Activated CD4-positive, CD25-positive, alpha-beta regulatory T cell treated with anti-CD3 and anti-CD28 coated beads, Interleukin-2, amount 50 U/mL, for 16 hours (primary cell): ENCODE measurements at regions not wholly inside any gene's neighbourhood (a gene's known extent, or its start where the extent isn't known, plus 50 kb on each side); places are given as distances from the start of the nearest gene placed in this dataset.
A peak's percentile ranks its signal among the peaks of the same experiment; 100 is the strongest.
"Not testable (repeated sequence)": the region's sequence is repeated elsewhere in the genome, so short reads cannot be mapped to it uniquely, and the experiment has no call there.

Experiments
- DNase-seq: peaks from one replicate; pipeline ENCODE4 v3.0.0-alpha.2; 2020; ENCODE audit warnings: low read depth, low spot score

GRCh38 chr6:147651-148050 lies 144.6 kb upstream of the DUSP22 start:
- not testable (repeated sequence) for DNase-seq

DNA sequence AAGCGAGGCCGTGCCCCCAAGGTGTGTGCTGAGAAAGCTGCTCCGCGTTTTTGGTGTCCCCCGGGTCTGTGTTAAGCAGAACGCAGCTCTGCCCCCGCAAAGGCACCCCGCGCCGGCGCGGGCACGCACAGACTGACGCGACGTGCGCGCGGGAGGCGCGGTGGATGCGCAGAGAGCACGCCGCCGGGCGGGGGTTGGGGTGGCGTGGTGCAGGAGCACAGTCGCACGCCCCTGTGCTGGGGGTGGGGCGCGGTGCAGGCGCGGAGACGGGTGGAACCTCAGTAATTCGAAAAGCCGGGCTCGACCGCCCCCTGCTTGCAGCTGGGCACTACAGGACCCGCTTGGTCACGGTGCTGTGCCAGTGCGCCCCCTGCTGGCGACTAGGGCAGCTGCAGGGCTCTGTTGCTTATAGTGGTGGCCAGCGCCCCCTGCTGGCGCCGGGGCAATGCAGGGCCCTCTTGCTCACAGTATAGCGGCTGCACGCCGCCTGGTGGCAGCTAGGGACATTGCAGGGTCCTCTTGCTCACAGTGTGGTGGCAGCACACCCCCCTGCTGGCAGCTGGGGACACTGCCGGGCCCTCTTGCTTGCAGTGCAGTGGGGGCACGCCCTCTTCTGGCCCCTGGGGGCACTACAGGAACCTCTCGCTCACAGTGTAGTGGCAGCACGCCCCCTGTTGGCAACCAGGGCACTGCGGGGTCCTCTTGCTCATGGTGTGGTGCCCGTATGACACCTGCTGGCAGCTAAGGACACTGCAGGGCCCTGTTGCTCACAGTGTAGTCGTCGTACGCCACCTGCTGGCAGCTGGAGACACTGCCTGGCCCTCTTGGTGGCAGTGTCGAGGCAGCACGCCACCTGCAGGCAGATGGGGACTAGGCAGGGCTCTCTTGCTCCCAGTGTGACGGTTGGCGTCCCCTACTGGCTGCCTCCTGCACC lies 144.0 kb upstream of the DUSP22 start:
- peak; percentile 33 for DNase-seq

DNA sequence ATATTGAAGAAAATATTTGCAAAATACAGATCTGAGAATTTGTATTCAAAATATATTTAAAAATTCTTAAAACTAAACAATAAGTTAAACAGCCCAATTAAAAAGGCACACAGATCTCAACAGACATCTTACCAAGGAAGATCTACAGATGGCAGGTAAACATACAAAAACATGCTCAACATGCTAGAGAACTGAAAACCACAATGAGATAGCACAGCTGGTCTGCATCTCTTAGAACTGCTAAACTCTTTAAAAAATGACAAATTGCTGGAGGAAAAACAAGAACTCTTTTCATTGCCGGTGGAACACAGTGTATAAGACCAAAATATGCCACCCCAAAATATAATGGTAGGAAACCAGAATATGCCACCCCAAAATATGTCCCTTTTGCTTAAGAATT lies 142.1 kb upstream of the DUSP22 start:
- not testable (repeated sequence) for DNase-seq

- not testable (repeated sequence) for DNase-seq
Observed at GRCh38 chr6:152436-152835, 139.9 kb upstream of the DUSP22 start.

- DNase-seq: not testable (repeated sequence)
Observed at GRCh38 chr6:153026-153425, 139.3 kb upstream of the DUSP22 start.

DNA sequence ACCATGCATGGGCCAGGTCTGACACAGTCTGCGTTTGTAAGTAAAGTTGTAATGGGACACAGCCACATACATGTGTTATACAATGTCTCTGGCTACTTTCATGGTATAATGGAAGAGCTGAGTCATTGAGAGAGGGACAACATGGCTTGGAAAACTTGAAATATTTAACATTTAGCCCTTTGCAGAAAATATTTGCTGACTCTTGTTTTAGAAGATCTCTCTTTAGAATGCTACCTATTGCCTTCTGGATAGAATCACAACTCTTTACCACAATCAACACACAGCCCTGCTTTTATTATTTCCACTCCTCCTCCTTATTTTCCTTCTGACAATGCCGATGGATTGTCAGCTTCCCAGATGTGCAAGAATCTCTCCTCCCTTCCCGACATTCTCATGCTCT lies 138.4 kb upstream of the DUSP22 start:
- DNase-seq: not testable (repeated sequence)

DNA sequence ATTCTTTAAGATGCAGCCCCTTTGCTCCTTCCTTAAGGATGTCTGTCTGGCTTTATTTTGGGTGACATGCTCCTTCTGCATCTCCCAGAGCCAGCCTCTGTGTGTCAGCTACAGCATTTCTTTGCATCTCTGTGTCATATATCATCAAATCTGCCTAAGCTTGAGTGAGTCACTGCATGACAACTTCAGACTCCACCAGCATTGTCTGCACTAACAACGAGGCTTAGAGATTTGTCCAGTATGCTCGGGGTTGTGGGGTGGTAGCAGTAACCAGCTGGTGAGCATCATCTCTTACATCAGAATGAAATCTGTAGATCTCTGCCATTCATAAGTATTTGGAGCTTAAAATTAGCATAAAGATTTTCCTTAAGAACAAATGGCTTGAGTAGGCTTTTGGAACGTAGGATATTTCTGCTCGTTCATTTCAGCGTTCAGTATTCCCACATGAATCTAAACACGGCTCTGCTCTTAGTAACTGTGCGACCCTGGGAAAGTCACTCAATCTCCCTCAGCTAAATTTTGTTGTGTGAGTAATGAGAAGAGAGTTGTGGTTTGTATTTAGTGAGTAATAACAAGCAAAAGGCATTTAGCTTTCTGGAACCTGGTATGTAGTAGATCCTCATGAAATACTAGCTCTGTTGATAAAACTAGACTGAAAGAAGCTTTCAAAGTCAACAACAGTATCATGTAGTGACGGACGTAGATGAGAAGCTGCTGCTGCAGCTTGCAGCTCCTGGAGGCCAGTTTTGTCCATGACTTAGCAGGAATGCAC lies 137.8 kb upstream of the DUSP22 start:
- DNase-seq: not testable (repeated sequence)

DNA sequence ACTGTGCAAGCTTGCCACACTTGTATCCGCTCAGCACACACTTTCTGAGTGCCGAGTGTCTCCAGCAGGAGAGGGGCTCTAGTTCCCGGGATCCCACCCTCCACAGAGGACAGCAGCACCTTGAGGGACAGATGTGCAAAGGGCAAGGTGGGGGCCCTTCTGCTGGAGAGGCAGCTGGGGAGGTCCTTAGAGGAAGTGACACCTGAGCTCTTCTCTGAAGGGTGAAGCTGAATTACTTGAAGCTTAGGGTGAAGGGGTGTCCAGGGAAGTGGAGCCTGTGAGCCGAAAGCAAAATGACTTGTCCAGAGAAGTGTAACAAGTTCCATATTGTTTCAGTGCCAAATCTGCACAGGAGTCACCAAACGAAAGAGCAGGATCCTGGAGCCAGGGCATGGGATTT lies 136.3 kb upstream of the DUSP22 start:
- no peak for DNase-seq

DNA sequence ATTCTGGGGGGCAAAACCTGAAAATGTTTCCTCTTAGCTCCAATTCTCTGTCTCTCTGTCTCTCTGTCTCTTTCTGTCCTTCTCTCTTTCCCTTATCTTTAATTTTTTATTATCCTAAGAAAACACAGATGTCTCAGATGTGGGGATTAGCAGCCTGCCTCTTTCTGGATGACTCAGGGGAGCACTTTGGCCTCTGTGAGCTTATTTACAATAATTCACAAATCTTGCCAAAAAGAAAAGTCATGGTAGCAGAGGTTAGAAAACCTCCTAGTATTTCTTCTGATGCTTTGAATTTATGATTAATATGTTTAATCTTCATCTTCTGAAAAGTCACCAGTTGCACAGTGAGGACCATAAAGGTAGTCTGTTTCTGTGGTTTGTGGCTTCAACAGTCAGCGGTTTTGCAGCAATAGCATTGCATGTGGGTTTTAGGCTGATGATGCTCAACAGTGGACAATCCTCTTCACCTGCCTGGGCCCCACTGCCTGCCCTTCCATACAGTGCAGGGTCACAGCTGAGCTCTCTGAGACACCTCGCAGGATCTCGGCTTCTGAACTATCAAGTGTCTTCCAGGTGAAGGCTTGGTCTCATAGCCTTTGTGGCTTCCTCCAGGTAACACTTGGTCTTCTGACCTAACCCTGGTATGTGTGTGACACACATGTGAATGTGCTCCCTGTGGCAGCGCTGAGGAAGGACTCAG lies 135.7 kb upstream of the DUSP22 start:
- not testable (repeated sequence) for DNase-seq

DNA sequence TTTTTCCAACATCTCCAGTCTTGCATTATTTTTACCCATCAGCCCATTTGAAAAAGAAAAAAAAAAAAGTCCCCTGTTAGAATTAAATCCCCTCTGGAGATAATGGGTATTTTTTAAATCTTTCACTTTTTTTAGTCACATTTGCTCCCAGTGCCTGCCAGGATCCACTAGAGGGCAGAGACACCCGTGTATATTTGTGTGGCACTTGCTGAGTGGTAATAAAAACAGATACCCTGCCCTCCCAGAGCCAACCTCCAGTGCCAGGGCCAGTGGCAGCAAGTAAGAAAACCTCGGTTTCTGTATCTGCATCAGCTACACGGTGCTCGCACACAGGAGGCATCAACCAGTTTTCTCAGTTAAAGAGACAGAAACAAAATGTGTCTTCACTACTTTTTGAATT lies 135.1 kb upstream of the DUSP22 start:
- not testable (repeated sequence) for DNase-seq

DNA sequence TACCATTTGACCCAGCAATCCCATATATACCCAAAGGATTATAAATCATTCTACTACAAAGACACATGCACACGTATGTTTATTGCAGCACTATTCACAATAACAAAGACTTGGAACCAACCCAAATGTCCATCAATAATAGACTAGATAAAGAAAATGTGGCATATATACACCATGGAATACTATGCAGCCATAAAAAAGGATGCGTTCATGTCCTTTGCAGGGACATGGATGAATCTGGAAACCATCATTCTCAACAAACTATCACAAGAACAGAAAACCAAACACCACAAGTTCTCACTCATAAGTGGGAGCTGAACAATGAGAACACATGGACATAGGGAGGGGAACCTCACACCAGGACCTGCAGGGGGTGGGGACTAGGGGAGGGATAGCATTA lies 130.6 kb upstream of the DUSP22 start:
- not testable (repeated sequence) for DNase-seq

GRCh38 chr6:164720-165119 lies 127.6 kb upstream of the DUSP22 start:
- DNase-seq: no peak

GRCh38 chr6:165263-165662 lies 127.0 kb upstream of the DUSP22 start:
- no peak for DNase-seq

DNA sequence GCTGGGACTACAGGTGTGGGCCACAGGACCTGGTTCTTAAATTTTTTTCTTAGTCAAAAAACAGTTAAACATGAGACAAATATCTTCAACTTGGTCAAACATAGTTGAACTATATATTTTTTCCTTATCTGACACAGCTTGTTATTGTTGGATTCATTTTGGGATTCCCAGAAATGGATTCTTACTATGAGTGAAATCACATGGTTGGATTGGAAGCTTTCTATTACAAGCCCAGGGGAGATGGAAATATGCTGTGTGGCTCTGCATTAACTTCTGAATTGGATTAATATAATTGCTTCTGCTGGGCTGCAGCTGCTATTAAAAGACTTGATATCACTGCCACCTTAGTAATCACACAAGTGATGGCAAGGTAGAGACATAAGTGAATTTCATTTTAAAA lies 126.4 kb upstream of the DUSP22 start:
- DNase-seq: no peak

DNA sequence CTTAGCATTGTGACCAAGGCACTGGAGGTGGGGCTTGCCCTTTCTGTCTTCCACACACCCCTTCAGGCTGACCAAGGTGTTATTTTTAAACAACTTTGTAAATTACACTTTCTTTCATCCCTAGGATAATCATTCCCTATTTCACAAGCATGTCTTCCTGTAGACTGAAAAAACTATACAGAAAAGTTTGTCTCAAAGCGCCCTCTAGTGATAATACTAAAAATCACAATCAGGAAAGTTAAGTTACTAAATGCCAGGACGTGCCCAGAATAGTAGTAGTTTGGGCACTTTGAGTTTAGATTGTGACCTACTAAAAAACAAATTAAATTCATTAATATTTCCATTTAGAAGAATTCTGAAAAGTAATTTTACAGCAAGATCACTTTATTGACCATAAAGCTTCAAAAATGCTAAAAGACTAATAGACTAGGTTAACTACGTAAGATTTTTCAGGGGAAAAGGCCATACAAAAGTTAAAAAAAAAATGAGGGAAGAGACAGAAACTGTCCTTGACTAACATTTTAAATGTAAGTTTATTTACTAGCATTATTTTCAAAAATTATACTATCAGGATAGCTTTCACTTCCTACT lies 123.3 kb upstream of the DUSP22 start:
- no peak for DNase-seq

DNA sequence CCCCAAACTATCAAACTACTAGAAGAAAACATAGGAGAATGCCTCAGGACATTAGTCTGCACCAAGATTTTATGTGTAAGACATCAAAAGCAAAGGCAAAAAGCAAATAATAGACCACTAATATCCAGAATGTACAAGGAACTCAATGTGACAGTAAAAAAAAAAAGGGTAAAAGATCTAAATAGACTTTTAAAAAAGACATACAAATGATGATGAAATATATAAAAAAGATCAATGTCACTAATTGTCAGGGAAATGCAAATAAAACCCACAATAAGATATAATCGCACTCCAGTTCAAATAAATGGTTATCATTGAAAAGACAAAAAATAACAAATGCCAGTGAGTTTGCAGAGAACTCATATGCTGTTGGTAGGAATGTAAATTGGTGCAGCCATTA lies 118.3 kb upstream of the DUSP22 start:
- no peak for DNase-seq

- no peak for DNase-seq
Observed at GRCh38 chr6:175680-176079, 116.6 kb upstream of the DUSP22 start.

DNA sequence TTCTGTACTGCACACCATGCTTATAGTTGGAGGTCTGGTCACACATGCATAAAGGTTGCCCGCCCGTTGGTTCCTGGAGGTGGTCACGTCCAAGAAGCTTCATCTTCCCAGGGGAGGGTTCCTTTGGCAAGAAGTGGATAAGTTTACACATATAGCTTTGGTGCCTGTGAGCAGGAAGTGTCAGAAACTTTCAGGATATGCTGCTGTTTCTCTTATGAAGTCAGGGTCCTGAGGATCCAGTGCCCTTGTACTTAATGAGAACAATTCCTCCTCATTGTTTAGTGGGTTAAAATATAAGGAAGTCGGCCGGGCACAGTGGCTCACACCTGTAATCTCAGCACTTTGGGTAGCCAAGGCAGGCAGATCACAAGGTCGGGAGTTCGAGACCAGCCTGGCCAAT lies 115.5 kb upstream of the DUSP22 start:
- no peak for DNase-seq

- DNase-seq: no peak
Observed at GRCh38 chr6:178119-178518, 114.2 kb upstream of the DUSP22 start.

GRCh38 chr6:178929-179328 lies 113.4 kb upstream of the DUSP22 start:
- DNase-seq: not testable (repeated sequence)

DNA sequence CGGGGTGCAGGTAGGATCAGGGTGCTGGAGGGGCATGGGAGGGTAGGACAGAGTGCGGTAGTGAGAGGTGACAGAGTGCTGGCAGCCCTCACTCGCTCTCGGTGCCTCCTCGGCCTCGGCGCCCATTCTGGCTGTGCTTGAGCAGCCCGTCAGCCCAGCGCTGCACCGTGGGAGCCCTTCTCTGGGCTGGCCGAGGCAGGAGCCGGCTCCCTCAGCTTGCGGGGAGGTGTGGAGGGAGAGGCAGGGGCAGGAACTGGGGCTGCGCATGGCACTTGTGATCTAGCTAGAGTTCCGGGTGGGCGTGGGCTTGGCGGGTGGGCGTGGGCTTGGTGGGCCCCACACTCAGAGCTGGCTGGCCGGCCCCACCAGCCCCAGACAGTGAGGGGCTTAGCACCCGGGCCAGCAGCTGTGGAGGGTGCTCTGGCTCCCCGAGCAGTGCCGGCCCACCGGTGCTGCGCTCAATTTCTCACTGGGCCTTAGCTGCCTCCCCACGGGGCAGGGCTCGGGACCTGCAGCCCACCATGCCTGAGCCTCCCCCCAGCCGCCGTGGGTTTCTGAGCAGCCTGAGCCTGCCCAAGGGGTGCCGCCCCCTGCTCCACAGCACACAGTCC lies 112.8 kb upstream of the DUSP22 start:
- no peak for DNase-seq
